IMR-90 (cell line): ENCODE measurements at regions not wholly inside any gene's neighbourhood (a gene's known extent, or its start where the extent isn't known, plus 50 kb on each side); places are given as distances from the start of the nearest gene placed in this dataset.

Experiments used
- ATAC-seq: fragments of 200-7000 bp; cut with Tn5 transposase; 2 replicates; pipeline ENCODE4 v1.9.1; 2020; ENCODE audit warnings: low read depth, mild to moderate bottlenecking, moderate library complexity
- BruUV-seq: library from RNA; stranded (reverse); fragments of 400-500 nt; replicated peaks from 2 replicates; lab custom pipeline; 2021; lab: Mats Ljungman, UMichigan
- CTCF ChIA-PET: fragments of 300-600 bp; formaldehyde crosslinking; extraction: SDS; loops from one replicate; lab custom pipeline; 2021; ENCODE audit warnings: antibody characterized with exemption; lab: Yijun Ruan, JAX
- POLR2A ChIA-PET: fragments of 300-600 bp; sonication (Branson Sonifier 250); formaldehyde crosslinking; loops from one replicate; lab custom pipeline; 2022; ENCODE audit warnings: antibody characterized with exemption; ENCODE audit not compliant: unreplicated experiment; lab: Charles Lee
- DNase-seq: peaks from one replicate; pipeline ENCODE4 v3.0.0; 2013
- H2AFZ ChIP-seq: replicated peaks from 2 replicates; pipeline ENCODE3; 2013; ENCODE audit warnings: low read length, mild to moderate bottlenecking; ENCODE audit not compliant: poor library complexity
- H2AK5ac ChIP-seq: 2 replicates; pipeline ENCODE4 v1.6.1; 2013; ENCODE audit warnings: low read depth, low read length, inconsistent platforms
- H2AK9ac ChIP-seq: replicated peaks from 2 replicates; pipeline ENCODE3; 2013; ENCODE audit warnings: mild to moderate bottlenecking, low read depth, low read length, moderate library complexity; ENCODE audit not compliant: poor library complexity
- H2BK120ac ChIP-seq: 2 replicates; pipeline ENCODE4 v1.6.1; 2013; ENCODE audit warnings: low read depth, low read length, inconsistent platforms
- H2BK15ac ChIP-seq: 3 replicates; pipeline ENCODE4 v1.6.1; 2013; ENCODE audit warnings: low read depth, low read length, inconsistent platforms
- H2BK20ac ChIP-seq: 2 replicates; pipeline ENCODE4 v1.6.1; 2013; ENCODE audit warnings: low read depth, mild to moderate bottlenecking, inconsistent platforms, low read length, moderate library complexity
- H2BK5ac ChIP-seq: 2 replicates; pipeline ENCODE4 v1.6.1; 2013; ENCODE audit warnings: mild to moderate bottlenecking, low read depth, low read length, inconsistent platforms; ENCODE audit not compliant: poor library complexity, severe bottlenecking
- H3K14ac ChIP-seq: replicated peaks from 2 replicates; pipeline ENCODE4 v1.6.1; 2013; ENCODE audit warnings: low read depth, low read length, inconsistent platforms
- H3K18ac ChIP-seq: 2 replicates; pipeline ENCODE4 v1.6.1; 2013; ENCODE audit warnings: low read depth, low read length, control low read depth
- H3K23ac ChIP-seq: 2 replicates; pipeline ENCODE4 v1.6.1; 2013; ENCODE audit warnings: low read depth, low read length, inconsistent platforms
- H3K27ac ChIP-seq: 2 replicates; pipeline ENCODE4 v1.5.1; 2013; ENCODE audit warnings: mild to moderate bottlenecking, control low read depth, low read length; ENCODE audit not compliant: insufficient read depth
- H3K27me3 ChIP-seq: 2 replicates; pipeline ENCODE4 v1.6.1; 2013; ENCODE audit warnings: low read length; ENCODE audit not compliant: control insufficient read depth, insufficient read depth
- H3K36me3 ChIP-seq: 2 replicates; pipeline ENCODE4 v1.6.1; 2013; ENCODE audit warnings: low read length, mixed read lengths; ENCODE audit not compliant: control insufficient read depth, insufficient read depth
- H3K4ac ChIP-seq: 2 replicates; pipeline ENCODE4 v1.6.1; 2013; ENCODE audit warnings: low read depth, low read length, inconsistent platforms
- H3K4me1 ChIP-seq: 2 replicates; pipeline ENCODE4 v1.6.1; 2013; ENCODE audit warnings: low read length, mixed read lengths; ENCODE audit not compliant: control insufficient read depth, insufficient read depth
- H3K4me2 ChIP-seq: 2 replicates; pipeline ENCODE4 v1.6.1; 2013; ENCODE audit warnings: low read depth, mild to moderate bottlenecking, control low read depth, low read length, moderate library complexity
- H3K4me3 ChIP-seq: 2 replicates; pipeline ENCODE4 v1.5.1; 2013; ENCODE audit warnings: low read depth, mild to moderate bottlenecking, control low read depth, low read length, moderate library complexity; ENCODE audit not compliant: insufficient read depth
- H3K56ac ChIP-seq: 2 replicates; pipeline ENCODE4 v1.6.1; 2013; ENCODE audit warnings: low read length, inconsistent platforms; ENCODE audit not compliant: insufficient read depth; ENCODE audit errors: extremely low read depth
- H3K79me1 ChIP-seq, 2 experiments: 2 replicates each; pipeline ENCODE4 v1.6.1; 2013; ENCODE audit warnings: low read length in 2 of 2, inconsistent platforms in 1 of 2, low read depth in 1 of 2
- H3K9ac ChIP-seq: 2 replicates; pipeline ENCODE4 v1.6.1; 2013; ENCODE audit warnings: low read depth, low read length, control low read depth
- H3K9me1 ChIP-seq: 2 replicates; pipeline ENCODE4 v1.6.1; 2013; ENCODE audit warnings: low read length, inconsistent platforms; ENCODE audit not compliant: insufficient read depth
- H3K9me3 ChIP-seq: 2 replicates; pipeline ENCODE4 v1.6.1; 2013; ENCODE audit warnings: low read length; ENCODE audit not compliant: control insufficient read depth, insufficient read depth
- H4K20me1 ChIP-seq: 2 replicates; pipeline ENCODE4 v1.6.1; 2013; ENCODE audit warnings: low read length, inconsistent platforms; ENCODE audit not compliant: insufficient read depth
- H4K5ac ChIP-seq: 2 replicates; pipeline ENCODE4 v1.6.1; 2013; ENCODE audit warnings: mild to moderate bottlenecking, low read depth, low read length, control low read depth
- H4K8ac ChIP-seq, 2 experiments: 2 replicates each; pipeline ENCODE4 v1.6.1; 2013; ENCODE audit warnings: low read depth in 2 of 2, low read length in 2 of 2, control low read depth in 1 of 2, inconsistent platforms in 1 of 2
- H4K91ac ChIP-seq: 2 replicates; pipeline ENCODE4 v1.6.1; 2013; ENCODE audit warnings: low read depth, low read length, inconsistent platforms; ENCODE audit not compliant: insufficient read depth
- SMC3 ChIP-seq: fragments of 150-350 bp; IDR thresholded peaks from 2 replicates; pipeline ENCODE4 v1.6.1; 2016; ENCODE audit warnings: low read depth, mild to moderate bottlenecking, antibody characterized with exemption, low read length, moderate library complexity
- dilution Hi-C: fragments of 300-500 bp; cut with HindIII; formaldehyde crosslinking; loops from one replicate; pipeline ENCODE4 v1.14.3; 2018; ENCODE audit warnings: low sequenced_read_pairs; ENCODE audit not compliant: unreplicated experiment
- in situ Hi-C: fragments of 300-500 bp; cut with MboI; formaldehyde crosslinking; loops from 3 replicates; pipeline ENCODE4 v1.14.3; 2019; ENCODE audit warnings: low sequenced_read_pairs, inconsistent platforms, mixed read lengths
- intact Hi-C: fragments of 100-400 bp; cut with micrococcal nuclease; formaldehyde crosslinking; loops from 2 replicates; pipeline ENCODE4 v1.10.0; 2022
- TF ChIP-seq, protein P1 (sequence below): fragments of 150-350 bp; IDR thresholded peaks from 2 replicates; pipeline ENCODE4 v1.6.1; 2016; ENCODE audit warnings: low read depth, mild to moderate bottlenecking, low read length, moderate library complexity, borderline replicate concordance

DNA sequence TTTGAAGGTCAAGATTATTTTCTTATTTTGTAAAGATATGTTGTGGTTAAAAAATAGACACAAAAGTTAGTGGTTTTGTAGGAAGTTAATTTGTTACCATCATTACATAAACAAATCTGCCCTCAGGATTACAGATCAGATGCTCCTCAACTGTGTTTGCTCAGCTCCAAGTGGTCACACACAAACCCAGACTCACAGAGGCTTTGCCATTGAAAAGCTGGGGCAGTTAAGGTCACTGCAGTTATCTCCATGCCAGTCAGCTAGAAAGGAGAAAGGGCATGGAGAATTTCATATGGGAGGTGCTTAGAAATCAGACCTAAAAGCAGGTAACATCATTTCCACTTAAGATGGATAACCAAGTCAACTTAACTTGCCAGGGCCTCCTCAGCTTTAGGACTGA, 825.7 kb upstream of the GBE1 start:
- CTCF ChIA-PET = no interaction called here
- no peak overlapping the region for H4K5ac ChIP-seq
- H3K4me3 ChIP-seq = no peak overlapping the region
- H4K20me1 ChIP-seq = no peaks in the 10 kb centered on the region
- H4K8ac ChIP-seq = no peak overlapping the region
- TF ChIP-seq SMC3 = no peak
- TF ChIP-seq, protein P1, sequence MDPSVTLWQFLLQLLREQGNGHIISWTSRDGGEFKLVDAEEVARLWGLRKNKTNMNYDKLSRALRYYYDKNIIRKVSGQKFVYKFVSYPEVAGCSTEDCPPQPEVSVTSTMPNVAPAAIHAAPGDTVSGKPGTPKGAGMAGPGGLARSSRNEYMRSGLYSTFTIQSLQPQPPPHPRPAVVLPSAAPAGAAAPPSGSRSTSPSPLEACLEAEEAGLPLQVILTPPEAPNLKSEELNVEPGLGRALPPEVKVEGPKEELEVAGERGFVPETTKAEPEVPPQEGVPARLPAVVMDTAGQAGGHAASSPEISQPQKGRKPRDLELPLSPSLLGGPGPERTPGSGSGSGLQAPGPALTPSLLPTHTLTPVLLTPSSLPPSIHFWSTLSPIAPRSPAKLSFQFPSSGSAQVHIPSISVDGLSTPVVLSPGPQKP = no peak
- H3K27ac ChIP-seq = no peak overlapping the region
- in situ Hi-C loops (no loop called here), intact Hi-C loops (no loop called here), dilution Hi-C loops (no loop called here)
- H3K4me1 ChIP-seq = no peaks in the 10 kb centered on the region
- H3K18ac ChIP-seq = no peak overlapping the region
- POLR2A ChIA-PET = no interaction called here
- H2BK120ac ChIP-seq = no peak overlapping the region
- H2BK5ac ChIP-seq = no peak overlapping the region
- ATAC-seq (no peak), DNase-seq (no peak)
- H2BK20ac ChIP-seq = no peak overlapping the region
- no peak overlapping the region for H4K91ac ChIP-seq
- H3K4me2 ChIP-seq = no peak overlapping the region
- no peak overlapping the region for H2AFZ ChIP-seq
- H3K23ac ChIP-seq = no peak overlapping the region
- no peaks in the 10 kb centered on the region for H3K27me3 ChIP-seq
- H2AK9ac ChIP-seq = no peak overlapping the region
- H3K56ac ChIP-seq = no peak overlapping the region
- no peak overlapping the region for H3K4ac ChIP-seq
- BruUV-seq = no TSS peak
- no peaks in the 10 kb centered on the region for H3K9me1 ChIP-seq
- no peaks in the 10 kb centered on the region for H3K79me1 ChIP-seq
- H3K9ac ChIP-seq = no peak overlapping the region
- H2BK15ac ChIP-seq = no peak overlapping the region
- H3K36me3 ChIP-seq = no peaks in the 10 kb centered on the region
- peaks cover 2% of the 10 kb centered on the region; the same call in 1 of the 2 replicates for H3K9me3 ChIP-seq
- no peak overlapping the region for H3K14ac ChIP-seq
- no peak overlapping the region for H2AK5ac ChIP-seq
